HEK293 (cell line): ENCODE measurements at regions not wholly inside any gene's neighbourhood (a gene's known extent, or its start where the extent isn't known, plus 50 kb on each side); places are given as distances from the start of the nearest gene placed in this dataset.
A peak's percentile ranks its signal among the peaks of the same experiment; 100 is the strongest.

Experiments
- CTCF ChIA-PET: fragments of 350-600 bp; formaldehyde crosslinking; extraction: SDS; loops from one replicate; lab custom pipeline; 2021; ENCODE audit warnings: antibody characterized with exemption; lab: Yijun Ruan, JAX
- POLR2A ChIA-PET: fragments of 300-600 bp; formaldehyde crosslinking; extraction: SDS; loops from one replicate; lab custom pipeline; 2020; ENCODE audit warnings: antibody characterized with exemption, inconsistent platforms; lab: Yijun Ruan, JAX
- H3K27ac ChIP-seq: fragments of 200-500 bp; sonication (Bioruptor generic); 2 replicates; pipeline ENCODE4 v1.5.1; 2014; ENCODE audit warnings: low read depth, low read length, control low read depth, inconsistent platforms; ENCODE audit errors: extremely low read depth
- H3K36me3 ChIP-seq, 2 experiments: fragments of 200-500 bp in 1 of 2; sonication (Bioruptor generic) in 1 of 2; 1 replicate in 1 of 2; 2 replicates in 1 of 2; pipeline ENCODE4 v1.5.1; 2014 to 2017; ENCODE audit warnings: inconsistent platforms in 2 of 2, low read length in 2 of 2; ENCODE audit not compliant: control insufficient read depth in 2 of 2, insufficient read depth in 1 of 2
- H3K4me1 ChIP-seq: fragments of 200-500 bp; sonication (Bioruptor generic); 2 replicates; pipeline ENCODE4 v1.5.1; 2014; ENCODE audit warnings: mild to moderate bottlenecking, low read length, inconsistent platforms; ENCODE audit not compliant: control insufficient read depth, insufficient read depth
- H3K4me3 ChIP-seq: 2 replicates; pipeline ENCODE4 v1.5.1; 2011; ENCODE audit warnings: low read depth, mild to moderate bottlenecking, control low read depth, low read length, moderate library complexity
- H3K9me3 ChIP-seq: fragments of 200-500 bp; sonication (Bioruptor generic); 2 replicates; pipeline ENCODE4 v1.5.1; 2014; ENCODE audit warnings: low read depth, low read length, inconsistent platforms; ENCODE audit not compliant: control insufficient read depth, insufficient read depth
- BCL11B ChIP-seq: fragments of 450-650 bp; formaldehyde crosslinking; IDR thresholded peaks from 2 replicates; pipeline ENCODE4 v1.5.1; 2016; ENCODE audit warnings: low read depth, missing biosample characterization, missing genetic modification characterization
- RBAK ChIP-seq: fragments of 450-650 bp; formaldehyde crosslinking; IDR thresholded peaks from 2 replicates; pipeline ENCODE4 v1.5.1; 2016; ENCODE audit warnings: missing biosample characterization, missing genetic modification characterization
- ZFHX2 ChIP-seq: fragments of 450-650 bp; formaldehyde crosslinking; conservative IDR thresholded peaks from 2 replicates; pipeline ENCODE4 v1.5.1; 2016; ENCODE audit warnings: missing biosample characterization, missing genetic modification characterization
- ZNF239 ChIP-seq: fragments of 450-650 bp; formaldehyde crosslinking; IDR thresholded peaks from 2 replicates; pipeline ENCODE4 v1.5.1; 2016; ENCODE audit warnings: missing biosample characterization, missing genetic modification characterization
- ZNF324 ChIP-seq: fragments of 450-650 bp; formaldehyde crosslinking; IDR thresholded peaks from 2 replicates; pipeline ENCODE4 v1.5.1; 2016; ENCODE audit warnings: missing biosample characterization, missing genetic modification characterization
- ZNF366 ChIP-seq: fragments of 450-650 bp; formaldehyde crosslinking; conservative IDR thresholded peaks from 2 replicates; pipeline ENCODE4 v1.5.1; 2016; ENCODE audit warnings: missing biosample characterization, missing genetic modification characterization
- ZNF521 ChIP-seq: fragments of 450-650 bp; formaldehyde crosslinking; IDR thresholded peaks from 2 replicates; pipeline ENCODE4 v1.5.1; 2017; ENCODE audit warnings: missing biosample characterization, mild to moderate bottlenecking, missing genetic modification characterization
- ZNF707 ChIP-seq: fragments of 450-650 bp; formaldehyde crosslinking; IDR thresholded peaks from 2 replicates; pipeline ENCODE4 v1.5.1; 2016; ENCODE audit warnings: missing biosample characterization, missing genetic modification characterization
- TF ChIP-seq, protein P1 (sequence below): fragments of 450-650 bp; formaldehyde crosslinking; IDR thresholded peaks from 2 replicates; pipeline ENCODE4 v1.5.1; 2016; ENCODE audit warnings: missing biosample characterization, missing genetic modification characterization
- TF ChIP-seq, protein P2 (sequence below): fragments of 450-650 bp; formaldehyde crosslinking; IDR thresholded peaks from 2 replicates; pipeline ENCODE4 v1.5.1; 2016; ENCODE audit warnings: missing biosample characterization, missing genetic modification characterization
- TF ChIP-seq, protein P3 (sequence below): fragments of 450-650 bp; formaldehyde crosslinking; IDR thresholded peaks from 2 replicates; pipeline ENCODE4 v1.5.1; 2016; ENCODE audit warnings: missing biosample characterization, missing genetic modification characterization

GRCh38 chr2:215505044-215505786 lies 69.3 kb upstream of the FN1 start:
- no peaks in the 10 kb centered on the region for H3K9me3 ChIP-seq
- no peaks in the 10 kb centered on the region for H3K4me1 ChIP-seq
- ChIA-PET CTCF (no interaction called here), POLR2A (no interaction called here)
- TF ChIP-seq ZNF707 (tag by site-specific recombination) (no peak), ZFHX2 (tag by site-specific recombination) (no peak), RBAK (tag by site-specific recombination) (no peak)
- no peak overlapping the region for H3K27ac ChIP-seq
- no peaks in the 10 kb centered on the region for H3K36me3 ChIP-seq
- H3K4me3 ChIP-seq, result no peak overlapping the region

- Histone ChIP-seq H3K36me3 (no peaks in the 10 kb centered on the region), H3K27ac (no peak overlapping the region), H3K9me3 (no peaks in the 10 kb centered on the region)
- ChIA-PET POLR2A (no interaction called here), CTCF (no interaction called here)
- TF ChIP-seq, protein P1, sequence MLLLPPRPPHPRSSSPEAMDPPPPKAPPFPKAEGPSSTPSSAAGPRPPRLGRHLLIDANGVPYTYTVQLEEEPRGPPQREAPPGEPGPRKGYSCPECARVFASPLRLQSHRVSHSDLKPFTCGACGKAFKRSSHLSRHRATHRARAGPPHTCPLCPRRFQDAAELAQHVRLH (tag by site-specific recombination), result no peak
- TF ChIP-seq, protein P2, sequence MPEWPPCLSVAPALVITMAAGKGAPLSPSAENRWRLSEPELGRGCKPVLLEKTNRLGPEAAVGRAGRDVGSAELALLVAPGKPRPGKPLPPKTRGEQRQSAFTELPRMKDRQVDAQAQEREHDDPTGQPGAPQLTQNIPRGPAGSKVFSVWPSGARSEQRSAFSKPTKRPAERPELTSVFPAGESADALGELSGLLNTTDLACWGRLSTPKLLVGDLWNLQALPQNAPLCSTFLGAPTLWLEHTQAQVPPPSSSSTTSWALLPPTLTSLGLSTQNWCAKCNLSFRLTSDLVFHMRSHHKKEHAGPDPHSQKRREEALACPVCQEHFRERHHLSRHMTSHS (tag by site-specific recombination), result no peak
- no peak for TF ChIP-seq ZNF521 (tag by site-specific recombination)
- no peak for TF ChIP-seq ZNF239 (tag by site-specific recombination)
- no peak for TF ChIP-seq ZFHX2 (tag by site-specific recombination)
- TF ChIP-seq, all 188 proteins: peak for 0
- no peak overlapping the region for H3K4me3 ChIP-seq
- H3K4me1 ChIP-seq, result no peaks in the 10 kb centered on the region; the same call in 1 of the 2 replicates
Measured at GRCh38 chr2:215504547-215504946, 68.7 kb upstream of the FN1 start.

GRCh38 chr2:215503381-215503780 lies 67.5 kb upstream of the FN1 start:
- ChIA-PET POLR2A (no interaction called here), CTCF (no interaction called here)
- no peaks in the 10 kb centered on the region for H3K9me3 ChIP-seq
- TF ChIP-seq, protein P3, sequence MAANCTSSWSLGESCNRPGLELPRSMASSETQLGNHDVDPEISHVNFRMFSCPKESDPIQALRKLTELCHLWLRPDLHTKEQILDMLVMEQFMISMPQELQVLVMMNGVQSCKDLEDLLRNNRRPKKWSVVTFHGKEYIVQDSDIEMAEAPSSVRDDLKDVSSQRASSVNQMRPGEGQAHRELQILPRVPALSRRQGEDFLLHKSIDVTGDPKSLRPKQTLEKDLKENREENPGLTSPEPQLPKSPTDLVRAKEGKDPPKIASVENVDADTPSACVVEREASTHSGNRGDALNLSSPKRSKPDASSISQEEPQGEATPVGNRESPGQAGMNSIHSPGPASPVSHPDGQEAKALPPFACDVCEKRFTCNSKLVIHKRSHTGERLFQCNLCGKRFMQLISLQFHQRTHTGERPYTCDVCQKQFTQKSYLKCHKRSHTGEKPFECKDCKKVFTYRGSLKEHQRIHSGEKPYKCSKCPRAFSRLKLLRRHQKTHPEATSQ (tag by site-specific recombination), result no peak
- TF ChIP-seq, protein P1 (tag by site-specific recombination), result no peak
- no peak for TF ChIP-seq ZNF707 (tag by site-specific recombination)
- TF ChIP-seq ZNF324, result no peak
- H3K36me3 ChIP-seq, result no peaks in the 10 kb centered on the region
- no peaks in the 10 kb centered on the region; the same call in 1 of the 2 replicates for H3K4me1 ChIP-seq
- no peak overlapping the region for H3K4me3 ChIP-seq
- H3K27ac ChIP-seq, result no peak overlapping the region

DNA sequence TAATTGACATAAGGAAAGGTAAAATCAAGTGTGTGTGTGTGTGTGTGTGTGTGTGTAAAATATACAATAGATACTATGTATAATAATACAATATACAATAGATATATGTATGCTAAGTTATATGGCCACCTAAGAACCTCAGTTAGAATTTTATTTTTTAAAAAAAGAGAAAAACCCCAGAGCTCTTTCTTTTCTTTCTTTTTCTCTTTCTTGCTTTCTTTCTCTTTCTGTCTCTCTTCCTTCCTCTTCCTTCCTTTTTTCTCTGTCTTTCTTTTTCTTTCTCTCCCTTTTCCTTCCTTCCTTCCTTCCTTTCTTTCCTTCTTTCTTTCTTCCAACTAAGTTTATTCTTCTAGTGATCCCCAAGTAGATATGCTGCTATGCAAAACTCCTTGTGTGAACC lies 64.6 kb upstream of the FN1 start:
- CTCF ChIA-PET, result interaction anchor here (0.9 to 1.0 kb wide), 2 partner anchors 25 to 327 kb away, joined by 3 to 5 read pairs; no protein-coding TSS in a partner anchor
- TF ChIP-seq ZNF366 (tag by site-specific recombination), result 0 out of 2 replicates have a peak, but pooled peaks have one; percentile 14
- no peak for TF ChIP-seq BCL11B (tag by site-specific recombination)
- no peaks in the 10 kb centered on the region; the same call in 1 of the 2 replicates for H3K4me1 ChIP-seq
- no peak overlapping the region for H3K4me3 ChIP-seq
- no peak overlapping the region for H3K27ac ChIP-seq
- H3K9me3 ChIP-seq, result no peaks in the 10 kb centered on the region
- H3K36me3 ChIP-seq, result no peaks in the 10 kb centered on the region
- POLR2A ChIA-PET, result no interaction called here
